ENCODE measurements at regions not wholly inside any gene's neighbourhood (a gene's known extent, or its start where the extent isn't known, plus 50 kb on each side); places are given as distances from the start of the nearest gene placed in this dataset.

DNA sequence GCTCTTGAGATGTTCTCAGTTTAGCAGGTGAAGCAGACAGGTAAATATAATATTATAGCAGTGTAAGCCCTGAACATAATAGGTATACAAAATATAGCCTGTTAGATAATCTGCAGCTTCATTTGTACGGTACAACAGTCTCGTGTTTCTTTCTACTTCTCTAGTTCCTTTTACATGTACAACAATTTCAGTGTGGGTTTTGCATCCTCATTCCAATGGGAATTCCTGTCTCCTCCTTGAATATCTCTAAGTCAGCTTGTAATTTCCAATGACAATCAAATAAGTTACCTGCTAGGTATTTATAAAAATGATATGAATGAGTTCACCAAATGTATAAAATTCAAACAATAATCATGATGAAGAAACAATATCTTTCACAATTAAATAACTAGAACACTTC, 330.0 kb upstream of the RND3 start:
- no peak for DNase-seq

DNA sequence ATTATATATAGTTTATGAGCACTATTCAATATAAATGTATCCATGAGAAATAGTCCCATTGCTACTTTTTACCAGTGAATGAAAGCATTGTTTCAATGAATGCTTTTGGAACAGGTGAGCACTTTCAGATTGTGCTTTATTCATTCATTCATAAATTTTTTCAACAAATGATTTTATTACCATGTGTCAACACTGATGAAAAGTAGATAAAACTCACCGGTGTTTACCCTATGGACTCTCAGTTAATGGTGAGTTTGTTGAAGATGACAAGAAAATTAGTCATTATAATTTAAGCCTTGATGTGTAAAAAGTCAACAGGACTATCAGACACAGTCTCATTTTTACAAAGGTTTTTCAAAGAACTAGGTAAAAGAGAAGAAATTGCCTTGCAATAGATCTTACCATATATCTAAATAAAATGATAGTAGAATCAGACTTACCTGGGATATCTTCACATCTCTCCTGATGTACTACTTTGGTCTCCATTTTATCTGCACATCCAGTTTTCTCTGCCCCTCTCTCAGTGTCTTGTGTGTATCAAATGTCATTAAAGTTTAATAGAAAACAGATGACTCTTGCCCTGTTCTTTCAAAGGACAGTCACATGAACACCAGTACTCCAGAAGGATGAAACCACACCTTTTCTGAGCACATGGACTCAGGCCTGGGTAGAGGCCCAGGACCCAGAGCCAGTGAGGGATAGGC, 325.3 kb upstream of the RND3 start:
- DNase-seq = no peak

DNA sequence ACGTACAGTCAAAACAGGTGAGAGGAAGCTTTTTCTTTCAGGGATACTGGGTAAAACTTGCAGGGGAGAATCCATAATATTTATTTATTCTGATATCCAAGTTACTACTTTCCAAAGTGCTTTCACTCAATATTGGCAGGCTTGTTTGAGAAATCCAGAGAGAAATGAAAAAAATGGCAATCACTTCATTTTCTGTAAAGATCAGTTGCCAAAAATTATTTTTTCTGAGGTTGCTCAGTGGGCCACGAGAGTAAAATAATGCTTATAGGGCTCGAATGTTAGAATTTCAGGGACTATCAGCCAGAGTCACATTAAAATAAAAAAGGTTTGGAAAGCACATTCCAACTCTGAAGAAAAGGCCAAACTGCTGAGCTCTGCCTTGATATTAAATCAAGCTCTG, 324.6 kb upstream of the RND3 start:
- DNase-seq = no peak

DNA sequence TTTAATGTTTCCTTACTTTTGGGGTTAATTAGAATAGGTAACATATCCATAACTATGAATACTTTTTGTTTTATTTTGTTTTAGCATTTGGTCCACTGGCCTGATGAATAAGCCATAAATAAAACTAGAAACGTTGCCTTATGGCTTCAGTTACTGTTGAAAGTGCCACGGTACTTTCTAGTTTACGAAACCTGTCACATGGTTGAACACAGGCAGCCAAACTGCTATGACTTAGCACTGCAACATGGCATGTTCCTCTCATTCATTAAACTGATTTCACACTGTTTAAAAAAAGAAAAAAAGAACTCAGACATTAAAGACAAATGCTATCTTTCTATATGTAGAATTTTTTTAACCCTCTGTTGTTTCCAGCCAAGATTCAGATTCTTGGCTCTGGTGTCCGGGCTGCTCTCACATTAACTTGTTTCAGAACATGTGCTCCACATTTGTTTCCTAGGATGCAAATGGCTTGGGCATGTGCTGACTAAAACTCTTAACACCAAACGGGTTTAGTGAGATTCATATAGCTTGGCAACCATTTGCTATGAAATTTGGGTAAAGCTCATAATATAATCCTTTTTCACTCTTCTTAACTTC, 323.9 kb upstream of the RND3 start:
- no peak for DNase-seq

DNA sequence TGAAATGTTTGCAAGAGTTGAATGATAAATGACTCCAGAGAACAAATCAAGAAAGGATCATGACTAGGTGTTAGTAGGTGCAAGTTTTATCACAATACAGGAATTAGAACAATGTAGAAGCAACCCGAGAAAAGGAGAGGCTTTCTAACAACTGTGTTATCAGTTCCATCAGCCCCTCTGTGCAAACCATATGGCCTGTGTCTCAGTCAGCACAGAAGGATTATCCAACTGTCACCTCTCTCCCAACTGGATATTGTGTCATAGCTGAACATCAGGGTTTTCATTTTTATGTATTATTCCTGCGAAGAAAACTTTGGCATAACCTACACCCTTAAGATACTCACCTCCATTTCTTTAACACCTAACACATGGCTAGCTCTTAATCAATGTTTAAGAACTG, 321.6 kb upstream of the RND3 start:
- peak; percentile 57 for DNase-seq

DNA sequence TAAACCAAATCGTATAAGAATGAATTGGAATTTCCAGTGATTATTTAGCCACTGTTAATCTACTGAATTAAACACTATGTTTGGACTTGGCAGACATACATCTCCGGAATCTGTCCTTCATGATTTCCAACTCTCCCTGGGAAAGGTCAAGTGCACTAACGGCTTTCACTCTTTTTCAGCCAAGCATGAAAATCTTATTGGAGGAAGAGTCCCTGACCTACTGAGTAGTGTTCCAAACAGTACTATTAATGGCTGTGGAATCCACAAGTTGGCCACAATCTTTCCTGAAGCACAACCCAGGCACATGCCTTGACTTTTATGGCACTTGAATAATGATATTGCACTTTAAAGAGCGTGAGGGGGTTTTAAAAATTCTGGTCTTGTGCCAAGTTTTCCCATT, 318.9 kb upstream of the RND3 start:
- no peak for DNase-seq

DNA sequence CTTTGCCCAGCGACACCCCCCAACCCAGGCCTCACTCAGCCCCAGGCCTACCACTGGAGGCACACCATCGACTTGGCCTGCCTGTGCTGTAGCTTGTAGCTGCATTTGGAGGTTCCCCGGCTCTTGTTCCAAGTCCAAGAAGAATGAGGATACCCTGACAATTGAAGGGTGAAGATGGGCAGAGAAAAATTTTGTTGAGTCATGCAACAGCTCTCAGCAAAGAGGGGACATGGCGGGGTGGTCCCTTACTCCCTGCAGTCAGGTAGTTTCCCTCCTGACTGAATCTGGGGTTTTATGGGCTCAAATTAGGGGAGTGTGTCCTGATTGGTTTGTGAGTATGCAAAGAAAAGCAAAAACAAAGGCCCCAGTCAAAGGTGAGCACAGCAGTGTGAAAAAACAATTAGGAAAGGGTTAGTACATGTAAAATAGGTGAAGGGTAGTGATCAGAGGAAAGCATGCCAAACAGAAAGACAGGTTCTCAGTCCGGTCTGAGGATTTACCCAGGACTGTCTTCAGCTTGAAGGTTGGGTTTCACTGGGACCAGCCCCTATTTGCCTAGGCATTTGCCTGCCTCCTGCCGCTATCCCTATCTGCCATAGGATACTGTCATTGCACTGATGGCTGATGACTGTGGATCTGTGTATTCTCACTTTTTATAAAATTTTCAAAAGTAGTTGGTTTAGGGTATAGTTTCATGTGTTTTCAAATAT, 316.4 kb upstream of the RND3 start:
- DNase-seq = no peak

DNA sequence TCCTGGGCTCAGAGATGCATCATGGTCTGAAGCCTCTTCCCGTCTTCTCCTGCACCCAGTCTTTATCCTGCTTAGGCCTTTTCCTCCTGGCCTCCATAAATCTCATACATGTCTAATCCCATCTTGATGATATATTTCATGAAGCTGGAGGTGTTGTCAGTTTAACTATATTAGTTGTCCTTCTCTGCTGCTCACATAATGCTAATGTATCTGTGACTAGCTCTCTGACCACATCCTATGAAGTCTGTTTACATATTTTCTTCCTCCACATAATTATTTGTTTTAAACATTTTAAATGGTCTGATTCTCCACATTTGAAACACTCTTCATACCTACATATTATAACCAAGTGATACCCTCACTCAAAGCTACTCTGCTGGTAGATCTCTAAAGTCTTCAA, 315.2 kb upstream of the RND3 start:
- DNase-seq = no peak

DNA sequence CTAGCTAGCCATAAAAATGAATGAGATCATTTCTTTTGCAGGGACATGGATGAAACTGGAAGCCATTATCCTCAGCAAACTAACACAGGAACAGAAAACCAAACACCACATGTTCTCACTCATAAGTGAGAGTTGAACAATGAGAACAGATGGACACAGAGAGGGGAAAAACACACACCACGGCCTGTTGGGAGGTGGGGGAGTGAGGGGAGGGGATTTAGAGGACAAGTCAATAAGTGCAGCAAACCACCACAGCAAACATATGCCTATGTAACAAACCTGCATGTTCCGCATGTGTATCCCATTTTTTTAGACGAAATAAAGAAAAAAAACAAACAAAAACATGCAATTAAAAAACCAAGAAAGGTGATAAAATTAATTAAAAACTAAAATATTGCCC, 308.8 kb upstream of the RND3 start:
- DNase-seq = peak; percentile 49

DNA sequence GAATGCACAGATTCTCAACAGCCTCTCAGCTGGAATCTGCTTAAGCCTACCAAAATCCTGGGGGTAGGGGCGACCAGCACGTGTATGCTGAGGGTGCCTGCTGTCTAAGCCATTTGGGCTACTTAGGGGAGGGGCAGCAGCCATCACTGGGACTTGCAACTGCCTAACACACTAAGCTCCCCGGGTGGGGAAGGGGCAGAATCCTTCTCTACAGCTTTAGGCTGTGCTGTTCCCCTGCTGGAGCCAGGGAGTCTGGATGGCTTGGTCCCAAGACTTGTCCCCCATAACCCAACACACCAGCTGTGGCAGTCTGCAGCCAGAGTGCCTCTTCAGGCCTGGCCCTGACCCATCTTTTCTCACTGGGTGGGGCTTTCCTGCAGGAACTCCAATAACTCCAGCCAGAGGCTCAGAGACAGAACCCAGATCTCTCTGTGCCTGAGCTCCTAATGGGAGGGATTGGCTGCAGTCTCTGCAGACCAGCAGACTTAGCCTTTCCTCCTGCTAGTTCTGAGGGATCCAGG, 305.4 kb upstream of the RND3 start:
- no peak for DNase-seq

DNA sequence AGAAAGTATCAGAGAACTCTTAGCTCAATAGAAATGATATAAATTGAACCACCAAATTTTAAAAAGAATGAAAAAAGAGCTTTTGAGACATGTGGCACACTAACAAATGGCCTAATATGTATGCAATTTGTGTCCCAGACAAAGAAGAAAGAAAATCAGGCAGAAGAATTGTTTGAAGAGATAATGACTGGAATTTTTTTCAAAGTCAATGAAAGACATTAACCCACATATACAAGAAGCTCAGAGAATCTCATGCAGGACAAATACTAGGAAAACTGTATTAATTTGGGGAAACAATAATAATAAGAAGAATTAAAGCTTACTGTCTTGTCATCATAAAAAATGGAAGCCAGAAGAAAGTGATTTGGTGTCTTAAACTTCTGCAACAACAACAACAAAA, 304.1 kb upstream of the RND3 start:
- no peak for DNase-seq

DNA sequence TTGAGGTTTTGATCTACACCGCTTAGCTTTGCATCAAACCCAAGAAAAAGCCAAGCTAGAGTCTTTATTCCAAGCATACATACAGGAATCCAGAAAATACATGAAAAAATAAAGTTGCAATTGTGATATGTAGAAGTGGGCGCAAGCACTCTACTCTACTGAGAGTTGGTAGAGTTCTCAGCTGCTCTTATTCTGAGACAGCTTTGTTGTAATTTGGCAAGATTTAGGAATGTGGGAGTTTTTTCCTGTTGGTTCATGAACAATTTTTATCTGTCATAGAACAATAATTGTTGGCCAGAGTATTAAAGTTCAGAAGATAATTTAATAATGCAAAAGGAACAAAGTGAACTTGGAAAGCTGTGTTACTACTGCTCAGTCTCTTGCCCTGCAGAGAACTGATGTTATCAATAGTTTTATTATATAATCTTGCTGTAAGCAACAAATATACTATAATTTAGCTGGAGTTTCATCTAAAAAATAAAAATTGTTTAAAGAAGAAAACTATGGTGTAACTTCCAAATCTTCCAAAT, 302.0 kb upstream of the RND3 start:
- no peak for DNase-seq

DNA sequence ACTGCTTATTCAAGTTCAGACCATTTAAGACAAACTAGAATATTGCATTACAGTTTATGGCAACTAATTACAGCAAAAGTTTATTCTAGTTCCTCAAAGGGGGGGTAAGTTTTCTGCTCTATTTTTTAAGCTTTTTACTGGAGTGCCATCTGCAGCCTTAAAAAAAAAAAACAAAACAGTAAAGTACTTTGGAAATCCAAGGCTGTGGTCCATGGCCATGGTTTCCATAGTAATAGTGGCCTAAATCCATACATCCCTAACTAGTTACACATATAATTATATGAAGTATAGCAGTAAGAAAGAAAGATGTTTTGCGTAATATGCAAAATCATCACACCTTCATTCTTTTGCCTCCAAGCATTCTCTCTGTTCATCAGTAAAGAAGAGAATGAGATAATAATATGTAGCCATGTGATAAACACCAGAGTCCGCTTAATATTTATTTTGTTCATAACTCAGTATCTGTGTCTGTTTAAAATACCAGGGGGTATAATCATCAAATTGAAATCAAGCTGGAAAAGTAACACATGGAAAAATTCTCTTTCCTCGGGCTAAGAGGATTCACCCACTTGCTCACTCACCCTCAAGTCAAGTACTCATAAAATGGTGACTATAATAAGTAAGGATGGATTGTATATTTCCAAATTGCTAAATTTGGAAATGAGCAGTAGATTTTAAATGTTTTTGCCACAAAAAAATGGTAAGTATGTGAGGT, 301.1 kb upstream of the RND3 start:
- no peak for DNase-seq

DNA sequence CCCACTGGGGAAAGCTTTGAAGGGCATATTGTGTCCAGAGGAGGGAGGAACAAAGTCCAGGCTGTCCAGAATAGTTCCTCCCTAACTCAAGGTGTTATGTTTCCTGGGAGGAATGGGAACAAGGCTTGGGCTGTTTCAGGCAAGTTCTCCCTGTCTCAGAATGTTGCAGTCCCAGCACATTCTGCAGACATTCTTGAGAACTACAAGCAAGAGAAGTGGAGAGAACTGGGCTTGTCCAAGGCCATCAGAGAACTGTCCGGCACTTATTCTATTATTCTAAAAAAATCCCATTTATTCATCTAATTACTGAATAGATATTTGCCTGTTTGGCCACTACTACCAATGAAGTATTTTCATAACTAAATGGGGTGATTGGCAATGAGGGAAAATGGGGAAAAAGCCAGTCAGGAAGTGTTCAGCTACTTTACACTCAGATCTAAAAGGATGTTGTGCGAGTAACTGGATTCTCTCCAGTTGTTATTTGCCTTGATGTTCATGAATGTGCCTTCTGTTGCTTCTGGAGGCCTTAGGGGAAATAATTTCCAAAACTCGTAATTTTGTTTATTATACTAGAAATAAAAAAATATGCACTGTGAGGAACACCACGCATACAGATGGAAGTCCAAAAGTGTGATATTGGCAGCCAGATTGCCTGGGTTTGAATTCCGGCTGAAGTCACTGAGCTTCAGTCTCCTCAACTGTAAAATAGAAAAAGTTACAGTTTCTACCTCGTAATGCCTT, 300.1 kb upstream of the RND3 start:
- no peak for DNase-seq

DNA sequence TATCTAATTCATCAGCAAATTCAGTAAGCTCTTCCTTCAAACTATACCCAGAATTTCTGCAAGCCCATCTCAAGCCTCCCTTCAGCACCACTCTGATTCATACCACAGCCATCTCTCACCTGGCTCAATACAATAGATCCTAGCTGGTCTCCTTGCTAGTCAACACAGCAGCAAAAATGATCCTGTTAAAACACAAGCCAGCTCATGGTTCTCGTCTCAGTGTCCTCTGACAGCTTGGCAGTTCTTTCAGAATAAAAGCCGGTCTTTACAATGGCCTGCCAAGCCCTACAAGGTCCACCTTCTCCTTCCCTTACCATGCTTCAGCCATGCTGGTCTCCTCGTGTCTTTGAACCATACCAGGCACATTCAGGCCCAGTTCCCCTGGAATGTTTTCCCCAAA, 296.9 kb upstream of the RND3 start:
- no peak for DNase-seq

DNA sequence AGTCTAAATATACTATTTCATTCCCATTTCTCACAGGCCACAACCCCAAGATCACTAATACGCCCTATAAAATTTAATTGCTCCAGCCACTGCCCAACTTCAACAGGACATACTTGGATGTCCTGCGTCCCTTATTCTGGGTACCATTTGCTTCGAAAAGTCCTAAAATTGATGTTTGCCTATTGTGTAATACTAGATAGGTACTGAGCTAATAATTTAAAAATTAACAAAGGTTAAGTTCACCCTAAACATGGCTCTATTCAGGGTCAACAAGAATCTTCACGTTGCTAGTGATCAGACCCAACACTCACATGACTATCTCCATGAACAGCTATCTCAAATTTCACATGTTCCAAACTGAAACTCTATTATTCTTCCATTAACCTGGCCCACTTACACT, 296.4 kb upstream of the RND3 start:
- DNase-seq = no peak

DNA sequence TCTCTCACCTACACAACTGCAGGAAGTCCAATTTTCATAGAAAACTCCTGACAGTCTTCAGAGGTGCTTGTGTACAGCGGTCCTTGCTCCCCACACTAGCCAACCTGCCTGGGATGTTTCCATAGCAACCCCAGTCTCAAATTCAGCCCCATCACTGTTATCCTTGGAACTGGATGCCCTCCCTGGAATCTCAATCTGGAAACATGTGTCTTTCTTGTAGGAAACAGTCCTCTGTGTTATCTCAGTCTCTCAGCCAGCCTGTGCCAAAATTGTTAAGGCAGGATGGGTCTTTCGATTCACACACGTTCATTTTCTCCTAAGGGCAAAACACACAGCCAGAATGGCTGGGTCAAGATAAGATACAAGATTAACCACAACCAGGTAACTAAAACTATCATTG, 295.5 kb upstream of the RND3 start:
- DNase-seq = peak; percentile 56

DNA sequence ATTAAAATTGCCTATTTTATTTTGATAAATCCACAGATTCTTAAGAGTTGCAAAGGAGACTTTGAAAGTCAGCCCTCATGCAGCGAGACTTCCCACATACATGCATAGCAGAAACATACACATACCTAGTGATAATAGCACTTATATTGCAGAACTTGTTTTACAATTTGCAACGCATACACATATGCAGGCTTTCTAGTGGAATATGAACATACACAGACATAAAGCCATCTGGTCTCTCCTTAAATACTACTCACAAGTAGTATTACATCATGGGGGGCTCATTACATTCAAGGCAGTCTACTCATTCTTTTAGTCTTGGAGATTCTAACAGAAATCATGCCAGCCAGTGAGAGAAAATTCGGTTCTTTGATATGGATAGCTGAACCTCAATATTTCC, 295.1 kb upstream of the RND3 start:
- peak; percentile 56 for DNase-seq

DNA sequence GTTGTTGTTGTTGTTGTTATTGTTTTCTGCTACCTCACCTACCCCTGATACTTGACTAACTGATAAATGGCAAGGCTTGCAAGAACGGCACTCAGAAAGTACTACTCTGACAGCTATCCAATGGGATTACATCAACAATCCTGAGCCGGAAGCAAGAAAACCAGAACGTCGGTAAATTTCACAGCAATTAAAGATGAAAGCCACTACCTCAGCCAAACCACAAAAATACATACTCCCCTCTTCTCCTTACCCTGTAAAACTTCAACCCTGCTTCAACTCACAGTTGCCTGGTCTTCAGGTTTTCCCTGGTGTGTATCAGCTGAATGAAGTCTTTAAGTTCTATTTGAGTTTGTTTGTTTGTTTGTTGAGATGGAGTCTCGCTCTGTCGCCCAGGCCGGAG, 293.7 kb upstream of the RND3 start:
- DNase-seq = no peak

DNA sequence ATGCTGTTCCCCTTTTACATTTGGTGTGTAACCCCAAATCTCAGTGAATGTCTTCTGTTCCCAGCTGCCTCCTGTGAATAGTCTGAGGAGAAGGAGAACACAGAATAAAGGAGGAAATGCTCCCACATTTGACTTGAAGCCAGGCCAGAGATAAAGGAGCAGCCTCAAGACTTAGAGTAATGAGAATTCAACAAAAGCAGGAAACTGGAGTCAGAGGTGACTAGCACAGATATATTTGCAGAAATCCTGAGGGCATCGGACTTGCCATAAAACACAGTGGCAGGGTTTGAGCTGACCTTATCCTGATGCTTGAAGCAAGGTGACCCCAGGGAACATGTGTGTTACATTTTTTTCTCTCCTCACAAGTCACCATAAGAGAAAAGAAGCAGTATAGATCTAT, 291.4 kb upstream of the RND3 start:
- DNase-seq = no peak

DNA sequence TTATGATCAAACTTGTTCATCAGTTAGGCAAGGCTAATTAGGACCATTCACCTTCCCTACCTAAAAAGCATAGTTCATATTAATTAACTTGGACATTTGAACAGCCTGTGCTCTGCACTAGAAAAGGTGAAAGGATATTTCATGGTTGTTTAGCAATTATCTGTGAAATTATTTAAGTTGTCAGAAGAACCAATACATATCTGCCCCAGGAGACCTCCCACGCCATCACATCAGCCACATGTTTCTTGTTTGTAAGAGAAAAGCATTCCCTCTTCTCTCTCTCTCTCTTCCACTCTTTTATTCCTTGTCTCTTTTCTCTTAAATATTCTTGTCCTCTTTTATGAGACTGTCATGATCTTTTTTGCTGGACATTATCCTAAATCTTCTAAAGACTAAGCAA, 282.0 kb upstream of the RND3 start:
- no peak for DNase-seq

DNA sequence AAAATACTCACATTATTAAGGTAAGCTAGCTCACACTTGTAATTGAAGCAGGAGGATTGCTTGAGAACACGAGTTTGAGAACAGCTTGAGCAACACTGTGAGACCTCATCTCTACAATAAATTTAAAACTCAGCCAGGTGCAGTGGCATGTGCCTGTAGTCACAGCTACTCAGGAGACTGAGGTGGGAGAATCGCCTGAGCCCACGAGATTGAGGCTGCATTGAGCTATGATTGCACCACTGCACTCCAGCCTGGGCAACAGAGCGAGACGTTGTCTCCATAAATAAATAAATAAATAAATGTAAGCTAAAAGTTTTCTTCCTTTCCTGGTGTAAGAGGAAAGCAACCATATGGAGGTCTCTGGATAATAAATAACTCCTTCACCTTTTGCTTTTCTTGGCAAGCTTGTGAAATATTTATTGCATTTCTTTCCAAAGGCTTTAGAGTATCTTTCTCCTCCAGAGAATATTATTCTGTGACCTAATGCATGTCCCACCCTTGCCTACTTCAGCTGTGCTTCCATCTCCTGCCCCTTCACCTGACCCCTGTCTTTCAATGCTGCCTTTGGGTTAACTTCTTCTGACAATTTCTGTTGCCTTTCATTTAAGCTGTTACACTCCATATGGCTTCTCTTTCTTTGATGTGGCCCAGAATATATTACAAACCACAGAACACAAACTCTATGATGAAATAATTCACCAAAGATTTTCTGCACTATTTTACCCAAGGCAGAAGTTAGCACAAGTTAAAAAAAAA, 280.7 kb upstream of the RND3 start:
- DNase-seq = no peak

Measured in NCI-H524 treated with DMSO at 0.1 percent for 48 hours (cell line).